ENCODE measurements at regions not wholly inside any gene's neighbourhood (a gene's known extent, or its start where the extent isn't known, plus 50 kb on each side); places are given as distances from the start of the nearest gene placed in this dataset.

DNA sequence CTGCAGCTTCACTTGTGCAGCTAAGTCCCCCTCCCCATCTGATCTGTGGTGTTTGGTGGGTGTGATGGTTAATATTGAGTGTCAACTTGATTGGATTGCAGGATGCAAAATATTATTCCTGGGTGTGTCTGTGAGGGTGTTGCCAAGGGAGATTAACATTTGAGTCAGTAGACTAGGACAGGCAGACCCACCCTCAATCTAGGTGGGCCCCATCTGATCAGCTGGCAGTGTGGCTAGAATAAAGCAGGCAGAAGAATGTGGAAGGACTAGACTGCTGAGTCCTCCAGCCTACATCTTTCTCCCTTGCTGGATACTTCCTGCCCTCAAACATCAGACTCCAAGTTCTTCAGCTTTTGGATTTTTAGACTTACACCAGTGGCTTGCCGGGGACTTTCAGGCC lies 103.5 kb upstream of the BOD1L1 start:
- TF ChIP-seq CTCF (IDR thresholded peaks at IDR 0.05) = no peak
- TF ChIP-seq EZH2phosphoT487 (IDR thresholded peaks at IDR 0.05) = no peak
- no peak for TF ChIP-seq EZH2 (IDR thresholded peaks at IDR 0.05)
